Activated CD8-positive, alpha-beta memory T cell treated with anti-CD3 and anti-CD28 coated beads, Interleukin-2, amount 50 U/mL, for 24 hours (primary cell): ENCODE measurements at regions not wholly inside any gene's neighbourhood (a gene's known extent, or its start where the extent isn't known, plus 50 kb on each side); places are given as distances from the start of the nearest gene placed in this dataset.
"Not testable (repeated sequence)": the region's sequence is repeated elsewhere in the genome, so short reads cannot be mapped to it uniquely, and the experiment has no call there.

ENCODE experiments used
- DNase-seq: peaks from one replicate; pipeline ENCODE4 v3.0.0-alpha.2; 2020; ENCODE audit errors: extremely low read depth

GRCh38 chr2:83969085-83969484 lies 490.0 kb downstream of the SUCLG1 start:
- no peak for DNase-seq

DNA sequence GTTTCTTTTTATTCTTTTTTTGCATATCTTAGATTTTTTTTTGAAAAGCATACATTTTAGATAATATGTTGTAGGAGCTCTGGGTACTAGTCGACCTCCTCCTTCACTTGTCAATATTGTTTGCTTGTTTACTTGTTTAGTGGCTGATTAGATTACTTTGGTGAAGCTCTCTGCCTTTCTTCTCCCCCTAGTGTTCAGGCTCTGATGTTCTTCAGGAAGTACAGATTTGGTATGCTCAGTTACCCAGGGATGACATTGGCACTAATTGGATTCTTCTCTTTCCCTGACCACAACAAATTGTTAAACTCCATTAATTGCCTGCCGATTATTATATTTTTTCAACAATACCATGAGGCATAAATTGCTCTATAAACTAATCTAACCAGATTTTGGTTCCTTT lies 491.2 kb downstream of the SUCLG1 start:
- no peak for DNase-seq

- not testable (repeated sequence) for DNase-seq
Observed at GRCh38 chr2:83966946-83967345, 492.1 kb downstream of the SUCLG1 start.

GRCh38 chr2:83961512-83961911 lies 497.6 kb downstream of the SUCLG1 start:
- DNase-seq = no peak

DNA sequence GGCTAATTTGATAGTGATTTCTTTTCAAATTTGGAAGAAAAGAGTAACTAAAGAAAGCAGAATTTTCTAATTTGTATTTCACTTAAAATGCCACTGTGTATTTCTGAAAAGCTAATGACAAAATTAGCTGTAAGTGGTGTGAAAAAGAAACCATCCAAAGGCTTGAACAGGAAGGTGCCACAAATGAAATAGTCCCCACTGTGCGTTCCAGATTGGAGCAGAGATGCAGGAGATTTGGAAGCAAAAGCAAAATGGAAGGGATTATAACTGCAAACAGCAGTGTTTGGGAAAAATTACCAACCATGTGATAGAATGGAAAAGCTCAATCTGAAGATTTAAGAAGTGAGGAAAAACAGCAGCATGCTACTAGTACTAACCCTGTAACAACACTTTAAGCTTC lies 498.7 kb downstream of the SUCLG1 start:
- DNase-seq = no peak

DNA sequence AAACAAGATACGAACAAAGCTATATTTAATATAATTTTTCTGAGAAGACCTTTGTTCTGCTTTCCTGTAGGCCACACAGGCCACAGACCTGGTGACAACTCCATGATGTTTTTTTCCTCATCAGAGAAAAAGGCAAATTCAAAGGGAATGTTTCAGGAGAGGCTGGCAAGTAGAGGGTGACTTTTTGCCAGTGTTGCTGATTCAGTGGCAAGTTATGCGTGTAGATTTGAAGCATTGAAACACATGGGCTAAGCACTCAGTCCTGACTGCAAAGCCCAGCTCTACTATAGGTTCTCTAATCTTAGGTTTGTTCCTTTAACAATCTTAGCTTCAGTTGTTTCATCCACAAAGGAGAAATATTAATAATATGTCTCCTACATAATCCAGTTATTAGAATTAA lies 499.8 kb downstream of the SUCLG1 start:
- DNase-seq = no peak

GRCh38 chr2:83956991-83957390 lies 502.1 kb downstream of the SUCLG1 start:
- no peak for DNase-seq

GRCh38 chr2:83953697-83954096 lies 505.4 kb downstream of the SUCLG1 start:
- no peak for DNase-seq

DNA sequence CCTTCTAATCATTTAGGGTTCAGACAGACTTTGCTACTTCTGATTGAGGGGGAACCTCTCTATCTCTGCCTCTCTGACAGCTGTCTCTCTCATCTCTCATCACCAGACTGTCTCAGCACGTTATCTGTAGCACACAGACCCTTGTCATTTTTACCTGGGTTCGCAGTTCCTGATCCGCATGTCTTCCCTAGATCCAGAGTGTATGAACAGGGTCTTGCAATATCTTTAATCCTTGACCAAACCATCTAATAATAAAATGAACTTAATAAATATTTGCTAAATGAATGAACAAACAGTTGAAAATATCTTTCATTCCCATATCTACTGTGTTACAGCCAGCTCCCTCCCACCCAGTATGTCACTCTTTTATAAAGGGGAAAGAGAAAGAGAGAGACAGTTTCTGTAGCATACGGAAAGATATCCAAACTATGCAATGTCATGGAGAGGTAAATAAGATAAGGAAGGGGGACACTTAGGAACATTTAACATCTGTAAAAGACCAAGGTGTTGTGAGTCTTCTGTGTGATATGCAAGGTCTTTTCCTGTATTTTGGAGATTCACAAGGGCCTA lies 507.6 kb downstream of the SUCLG1 start:
- DNase-seq = no peak

DNA sequence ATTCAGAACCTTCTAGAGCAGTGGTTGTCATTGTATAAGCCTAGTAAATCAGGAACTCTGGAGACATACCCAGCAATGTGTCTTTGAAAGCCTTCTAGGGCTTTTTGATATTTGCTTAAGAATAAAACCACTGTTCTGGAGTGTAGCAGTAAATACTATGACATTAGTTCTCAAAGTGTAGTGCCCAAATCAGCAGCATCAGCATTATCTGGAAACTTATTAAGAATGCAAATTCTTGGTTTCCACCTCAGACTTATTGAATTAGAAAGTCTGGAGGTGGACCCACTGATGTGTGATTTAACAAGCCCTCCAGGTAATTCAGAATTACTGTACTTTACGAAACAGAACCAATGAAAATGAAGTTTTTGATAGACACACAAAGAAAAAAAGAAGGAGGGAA lies 509.7 kb downstream of the SUCLG1 start:
- no peak for DNase-seq

DNA sequence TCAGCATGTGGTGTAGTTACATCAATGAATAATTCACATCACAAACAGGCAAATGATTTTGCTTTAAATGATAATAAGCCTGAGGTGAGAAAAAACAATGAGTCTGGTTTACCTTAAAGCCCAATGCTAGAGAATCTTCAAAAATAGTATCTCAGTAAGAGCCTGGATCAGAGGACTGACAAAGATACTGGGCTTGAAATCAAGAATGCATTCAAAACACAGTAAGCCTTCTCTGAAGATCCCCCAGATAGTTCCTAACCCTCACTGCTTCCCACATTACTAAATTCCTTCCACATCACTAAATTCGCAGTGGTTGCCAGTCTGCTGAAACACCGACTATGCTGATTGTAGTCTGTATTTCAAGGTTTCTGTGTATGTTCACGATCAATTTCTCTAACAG lies 514.9 kb downstream of the SUCLG1 start:
- DNase-seq = no peak

DNA sequence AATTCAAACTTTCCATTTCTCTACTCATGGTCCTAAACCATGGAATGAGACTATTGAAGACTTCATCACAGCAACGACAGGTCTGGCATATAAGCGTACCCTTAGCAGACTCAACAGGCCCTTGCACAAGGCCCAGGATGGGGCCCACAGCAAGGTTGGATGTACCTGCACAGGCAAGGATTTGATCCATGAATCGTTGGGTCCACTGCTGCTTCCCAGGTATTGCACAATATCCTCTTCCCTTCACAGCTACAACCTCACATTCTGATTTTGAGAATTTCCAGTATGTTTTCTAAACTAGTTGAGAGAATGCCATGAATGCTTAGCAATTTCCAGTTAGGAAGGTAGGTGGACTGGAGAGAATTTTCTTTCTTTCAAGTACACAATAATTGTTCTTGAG lies 515.8 kb downstream of the SUCLG1 start:
- DNase-seq = no peak

DNA sequence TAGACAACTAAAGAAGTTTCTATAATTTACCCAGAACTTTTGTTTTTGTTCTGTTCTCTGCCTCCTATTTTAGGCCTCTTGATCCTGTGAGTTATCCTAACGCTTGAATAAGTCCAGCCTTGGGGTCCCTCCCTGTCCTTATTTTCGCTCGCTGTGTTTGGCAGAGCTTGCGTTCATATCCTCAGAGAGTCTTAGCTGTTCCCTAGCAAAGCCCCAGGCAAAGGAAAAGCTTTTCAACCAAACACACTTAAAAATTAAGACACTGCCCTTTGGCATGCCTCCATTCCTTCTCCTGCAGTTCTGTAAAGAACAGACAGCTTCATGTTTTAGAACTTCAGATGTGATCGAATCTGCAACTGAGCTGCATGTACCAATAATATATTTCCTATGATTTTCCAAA lies 517.2 kb downstream of the SUCLG1 start:
- no peak for DNase-seq

GRCh38 chr2:83933749-83934148 lies 525.3 kb downstream of the SUCLG1 start:
- no peak for DNase-seq

DNA sequence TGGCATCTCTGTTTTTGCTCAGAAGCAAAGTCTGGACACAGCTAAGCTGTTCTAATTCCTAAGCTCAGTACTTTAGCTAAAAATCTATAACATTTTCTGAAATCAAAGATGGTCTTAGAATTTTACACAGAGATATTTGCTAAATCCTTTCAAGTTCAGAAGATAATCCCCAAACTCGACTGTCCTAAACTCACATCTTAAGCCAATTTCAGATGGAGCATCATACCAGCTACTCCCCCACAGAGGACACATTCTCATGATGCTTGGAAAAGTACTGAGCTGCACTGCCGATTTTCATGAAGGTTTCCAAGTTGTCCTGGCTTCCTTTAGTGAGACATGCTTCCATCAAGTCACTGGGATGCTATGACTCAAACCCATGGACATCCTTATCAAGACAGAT lies 535.5 kb downstream of the SUCLG1 start:
- no peak for DNase-seq

- no peak for DNase-seq
Observed at GRCh38 chr2:83916559-83916958, 542.5 kb downstream of the SUCLG1 start.

DNA sequence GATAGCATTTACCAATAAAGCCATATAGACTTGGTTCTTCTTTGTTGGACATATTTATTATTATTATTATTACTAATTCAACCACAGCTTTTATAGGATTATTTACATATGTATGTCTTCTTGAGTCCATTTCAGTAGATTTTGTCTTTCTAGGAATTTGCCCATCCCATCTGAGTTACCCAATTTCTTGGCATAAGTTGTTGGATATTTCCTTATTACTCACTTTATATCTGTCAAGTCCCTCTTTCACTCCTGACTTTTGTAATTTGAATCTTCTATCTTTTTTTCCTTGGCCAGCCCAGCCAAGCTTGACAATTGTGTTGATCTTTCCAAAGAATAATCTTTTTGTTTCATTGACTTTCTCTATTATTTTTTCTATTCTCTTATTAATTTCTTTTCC lies 543.7 kb downstream of the SUCLG1 start:
- no peak for DNase-seq

DNA sequence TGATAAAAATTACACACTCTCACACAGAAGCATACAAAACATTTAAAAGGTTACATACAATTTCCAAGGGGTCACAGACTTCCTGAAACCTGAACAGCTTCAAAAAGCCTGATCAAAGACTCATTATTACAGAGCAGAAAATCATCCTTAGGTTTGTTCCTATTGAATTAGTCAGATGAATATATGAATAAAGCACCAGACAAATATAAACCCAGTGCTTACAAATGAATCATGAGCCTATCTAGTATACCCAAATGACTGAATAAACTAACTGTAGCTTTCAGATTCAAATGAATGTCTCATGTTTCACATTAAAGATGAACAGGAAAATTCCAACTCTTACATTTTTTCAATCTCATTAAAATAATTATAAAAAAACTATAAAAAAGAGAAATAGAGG lies 550.3 kb downstream of the SUCLG1 start:
- no peak for DNase-seq

DNA sequence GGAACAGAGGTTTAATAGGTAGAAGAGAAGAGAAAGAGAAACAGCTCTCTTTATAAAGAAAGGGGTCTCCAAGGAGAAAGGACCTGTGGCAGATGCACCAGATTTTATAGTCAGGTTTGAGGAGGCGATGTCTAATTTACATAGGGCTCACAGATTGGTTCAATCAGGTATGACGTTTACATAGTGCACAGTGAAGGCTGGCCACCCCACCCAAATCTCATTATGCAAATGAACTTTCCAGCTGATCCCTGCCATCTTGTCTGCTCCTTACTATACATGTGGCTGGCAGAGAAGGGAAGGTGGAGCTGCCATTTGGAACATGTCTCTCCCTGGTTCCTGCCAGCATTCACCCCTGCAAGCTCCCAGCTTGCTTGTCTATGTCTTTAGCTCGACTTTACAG lies 557.8 kb downstream of the SUCLG1 start:
- DNase-seq = no peak

GRCh38 chr2:83900862-83901261 lies 558.2 kb downstream of the SUCLG1 start:
- DNase-seq = no peak

DNA sequence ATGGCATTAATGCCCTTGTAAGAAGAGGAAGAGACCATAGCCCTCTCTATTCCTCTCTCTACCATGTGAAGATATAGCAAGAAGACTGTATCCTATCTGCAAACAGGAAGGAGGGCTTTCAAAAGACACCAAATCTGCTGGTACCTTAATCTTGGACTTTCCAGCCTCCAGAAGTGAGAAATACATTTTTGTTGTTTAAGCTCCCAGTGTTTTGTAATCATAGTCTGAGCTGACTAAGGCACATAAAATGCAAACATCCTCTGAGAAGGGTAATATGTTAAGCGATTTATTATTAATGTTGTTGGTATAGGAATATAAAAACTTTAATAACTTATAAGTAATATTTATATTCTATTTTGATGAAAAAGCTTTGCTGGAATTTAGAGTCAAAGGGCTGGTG lies 559.8 kb downstream of the SUCLG1 start:
- DNase-seq = no peak

- DNase-seq = no peak
Observed at GRCh38 chr2:83894976-83895375, 564.1 kb downstream of the SUCLG1 start.

DNA sequence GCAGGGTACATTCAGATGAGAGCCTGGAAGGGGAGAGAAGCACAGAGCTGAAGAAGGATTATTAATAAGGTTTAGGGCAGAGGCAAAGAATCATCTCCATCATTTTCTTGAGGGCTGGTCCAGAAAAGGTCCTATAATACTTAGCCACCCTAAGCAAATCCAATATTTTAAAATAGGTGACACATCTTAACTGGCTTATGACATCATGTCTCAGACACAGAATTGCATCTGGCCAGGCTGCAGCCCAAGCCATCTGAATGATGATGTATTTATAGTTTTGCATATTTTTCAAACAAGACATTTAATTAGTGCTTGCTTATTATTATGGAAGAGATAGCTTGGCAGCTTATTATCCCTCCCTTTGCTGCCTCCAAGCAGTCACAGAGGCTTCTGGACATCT lies 571.3 kb downstream of the SUCLG1 start:
- no peak for DNase-seq

GRCh38 chr2:83879127-83879526 lies 580.0 kb downstream of the SUCLG1 start:
- no peak for DNase-seq

DNA sequence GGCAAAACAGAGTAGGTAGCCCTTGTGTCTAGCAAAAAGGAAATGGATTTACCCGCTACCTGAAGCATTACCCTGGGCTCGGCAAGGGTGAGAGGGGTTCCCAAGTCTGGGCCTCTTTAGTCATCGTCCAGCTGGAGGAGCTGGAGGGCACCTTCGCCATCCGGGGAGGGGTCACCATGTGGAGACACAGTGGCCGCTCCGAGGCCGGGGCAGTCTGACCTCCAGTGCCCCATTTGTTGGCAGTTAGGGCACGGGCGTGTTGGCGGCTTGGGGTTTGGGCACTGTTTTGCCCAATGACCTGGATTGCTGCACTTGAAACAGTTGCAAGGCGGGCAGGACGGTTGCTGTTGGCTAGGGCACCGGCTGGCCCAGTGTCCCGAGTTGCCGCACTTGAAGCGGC lies 581.8 kb downstream of the SUCLG1 start:
- DNase-seq = not testable (repeated sequence)
